DOHH2 (cell line): ENCODE measurements at regions not wholly inside any gene's neighbourhood (a gene's known extent, or its start where the extent isn't known, plus 50 kb on each side); places are given as distances from the start of the nearest gene placed in this dataset.

Source experiments
- EZH2phosphoT487 ChIP-seq: fragments of 200-600 bp; sonication (generic); IDR thresholded peaks from 2 replicates; pipeline ENCODE4 v1.6.1; 2017; ENCODE audit warnings: borderline replicate concordance, mild to moderate bottlenecking, antibody characterized with exemption, low read length, moderate library complexity, mixed read lengths
- TF ChIP-seq, protein P1 (sequence below): fragments of 200-600 bp; sonication (generic); IDR thresholded peaks from one replicate; pipeline ENCODE4 v1.5.1; 2014; ENCODE audit warnings: antibody characterized with exemption, mild to moderate bottlenecking, low read depth, low read length; ENCODE audit not compliant: poor library complexity, severe bottlenecking

DNA sequence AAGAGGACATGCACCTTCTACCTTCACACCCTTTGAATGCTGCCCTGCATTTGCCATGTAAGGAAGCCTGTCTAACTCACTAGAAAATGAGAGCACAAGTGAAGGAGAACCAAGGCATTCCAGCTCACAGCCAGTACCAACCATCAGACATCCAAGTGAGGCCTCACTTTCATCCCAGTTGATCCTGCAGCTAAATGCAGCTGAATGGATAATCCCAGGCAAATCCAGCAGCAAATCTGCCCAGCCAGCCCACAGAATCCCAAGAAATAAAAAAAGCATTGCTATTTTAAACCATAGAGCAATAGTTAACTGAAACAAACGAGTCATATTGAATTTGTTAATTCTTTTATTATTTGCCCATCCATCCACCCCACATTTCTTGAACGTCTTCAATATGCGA, 112.5 kb downstream of the C4orf33 start:
- TF ChIP-seq, protein P1, sequence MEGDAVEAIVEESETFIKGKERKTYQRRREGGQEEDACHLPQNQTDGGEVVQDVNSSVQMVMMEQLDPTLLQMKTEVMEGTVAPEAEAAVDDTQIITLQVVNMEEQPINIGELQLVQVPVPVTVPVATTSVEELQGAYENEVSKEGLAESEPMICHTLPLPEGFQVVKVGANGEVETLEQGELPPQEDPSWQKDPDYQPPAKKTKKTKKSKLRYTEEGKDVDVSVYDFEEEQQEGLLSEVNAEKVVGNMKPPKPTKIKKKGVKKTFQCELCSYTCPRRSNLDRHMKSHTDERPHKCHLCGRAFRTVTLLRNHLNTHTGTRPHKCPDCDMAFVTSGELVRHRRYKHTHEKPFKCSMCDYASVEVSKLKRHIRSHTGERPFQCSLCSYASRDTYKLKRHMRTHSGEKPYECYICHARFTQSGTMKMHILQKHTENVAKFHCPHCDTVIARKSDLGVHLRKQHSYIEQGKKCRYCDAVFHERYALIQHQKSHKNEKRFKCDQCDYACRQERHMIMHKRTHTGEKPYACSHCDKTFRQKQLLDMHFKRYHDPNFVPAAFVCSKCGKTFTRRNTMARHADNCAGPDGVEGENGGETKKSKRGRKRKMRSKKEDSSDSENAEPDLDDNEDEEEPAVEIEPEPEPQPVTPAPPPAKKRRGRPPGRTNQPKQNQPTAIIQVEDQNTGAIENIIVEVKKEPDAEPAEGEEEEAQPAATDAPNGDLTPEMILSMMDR = no peak
- no peak for TF ChIP-seq EZH2phosphoT487
